LNCAP (cell line): ENCODE measurements at regions not wholly inside any gene's neighbourhood (a gene's known extent, or its start where the extent isn't known, plus 50 kb on each side); places are given as distances from the start of the nearest gene placed in this dataset.

Experiments used
- TF ChIP-seq, protein P1 (sequence below): fragments of 450-650 bp; IDR thresholded peaks from 2 replicates; pipeline ENCODE4 v1.5.1; 2017; ENCODE audit warnings: mild to moderate bottlenecking

DNA sequence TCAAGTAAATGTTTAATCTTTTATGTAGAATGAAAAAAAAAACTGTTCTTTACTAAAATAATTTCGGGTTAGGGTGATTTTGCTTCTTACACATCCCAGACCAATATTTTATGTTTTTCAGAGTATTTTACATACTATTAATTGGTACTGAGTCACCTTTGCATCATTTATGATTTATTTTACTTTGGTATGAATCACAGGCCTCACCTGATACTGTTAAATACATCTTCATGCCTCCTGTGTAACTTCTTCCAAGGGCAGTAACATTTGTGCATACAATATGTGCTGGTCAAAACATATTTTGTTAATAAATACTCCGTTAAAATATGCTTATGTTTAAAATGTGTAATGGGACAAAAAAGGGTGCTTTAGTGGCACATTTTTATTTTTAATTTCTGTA is 529.6 kb downstream of the ZNF674 start:
- TF ChIP-seq, protein P1, sequence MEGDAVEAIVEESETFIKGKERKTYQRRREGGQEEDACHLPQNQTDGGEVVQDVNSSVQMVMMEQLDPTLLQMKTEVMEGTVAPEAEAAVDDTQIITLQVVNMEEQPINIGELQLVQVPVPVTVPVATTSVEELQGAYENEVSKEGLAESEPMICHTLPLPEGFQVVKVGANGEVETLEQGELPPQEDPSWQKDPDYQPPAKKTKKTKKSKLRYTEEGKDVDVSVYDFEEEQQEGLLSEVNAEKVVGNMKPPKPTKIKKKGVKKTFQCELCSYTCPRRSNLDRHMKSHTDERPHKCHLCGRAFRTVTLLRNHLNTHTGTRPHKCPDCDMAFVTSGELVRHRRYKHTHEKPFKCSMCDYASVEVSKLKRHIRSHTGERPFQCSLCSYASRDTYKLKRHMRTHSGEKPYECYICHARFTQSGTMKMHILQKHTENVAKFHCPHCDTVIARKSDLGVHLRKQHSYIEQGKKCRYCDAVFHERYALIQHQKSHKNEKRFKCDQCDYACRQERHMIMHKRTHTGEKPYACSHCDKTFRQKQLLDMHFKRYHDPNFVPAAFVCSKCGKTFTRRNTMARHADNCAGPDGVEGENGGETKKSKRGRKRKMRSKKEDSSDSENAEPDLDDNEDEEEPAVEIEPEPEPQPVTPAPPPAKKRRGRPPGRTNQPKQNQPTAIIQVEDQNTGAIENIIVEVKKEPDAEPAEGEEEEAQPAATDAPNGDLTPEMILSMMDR, result no peak

DNA sequence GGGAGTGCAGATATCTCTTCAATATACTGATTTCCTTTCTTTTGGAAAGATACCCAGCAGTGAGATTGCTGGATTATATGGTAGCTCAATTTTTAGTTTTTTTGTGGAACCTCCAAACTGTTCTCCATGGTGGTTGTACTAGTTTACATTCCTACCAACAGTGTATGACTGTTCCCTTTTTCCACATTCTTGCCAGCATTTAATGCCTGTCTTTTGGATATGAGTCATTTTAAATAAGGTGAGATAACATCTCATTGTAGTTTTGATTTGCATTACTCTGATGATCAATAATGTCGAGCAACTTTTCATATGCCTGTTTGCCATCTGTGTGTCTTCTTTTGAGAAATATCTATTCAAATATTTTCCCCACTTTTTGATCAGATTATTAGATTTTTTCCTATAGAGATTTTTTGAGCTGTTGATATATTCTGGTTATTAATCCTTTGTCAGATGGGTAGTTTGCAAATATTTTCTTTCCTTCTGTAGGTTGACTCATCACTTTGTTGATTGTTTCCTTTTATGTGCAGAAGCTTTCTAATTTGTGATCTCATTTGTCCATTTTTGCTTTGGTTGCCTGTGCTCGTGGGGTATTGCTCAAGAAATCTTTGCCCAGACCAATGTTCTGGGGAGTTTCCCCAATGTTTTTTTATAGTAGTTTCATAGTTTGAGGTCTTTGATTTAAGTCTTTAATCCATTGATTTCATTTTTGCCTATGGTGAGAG is 552.7 kb downstream of the ZNF674 start:
- TF ChIP-seq, protein P1, result no peak

DNA sequence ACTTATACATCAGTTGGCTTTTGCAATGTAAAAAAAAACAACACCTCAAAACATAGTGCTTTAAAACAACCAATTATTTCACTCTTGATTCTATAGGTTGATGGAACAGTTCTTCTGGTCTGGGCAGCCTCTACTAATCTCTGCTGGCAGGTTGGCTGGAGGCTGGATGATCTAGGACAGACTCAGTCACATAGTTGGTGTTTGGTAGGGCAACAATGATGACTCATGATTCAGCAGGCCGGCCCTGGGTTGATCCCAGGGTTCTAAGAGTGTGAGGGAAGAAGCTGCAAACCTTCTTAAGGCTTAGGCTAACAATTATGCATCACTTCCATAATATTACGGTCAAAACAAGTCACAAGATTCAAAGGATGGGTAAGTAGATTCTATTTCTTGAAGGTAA is 558.2 kb downstream of the ZNF674 start:
- TF ChIP-seq, protein P1, result no peak

DNA sequence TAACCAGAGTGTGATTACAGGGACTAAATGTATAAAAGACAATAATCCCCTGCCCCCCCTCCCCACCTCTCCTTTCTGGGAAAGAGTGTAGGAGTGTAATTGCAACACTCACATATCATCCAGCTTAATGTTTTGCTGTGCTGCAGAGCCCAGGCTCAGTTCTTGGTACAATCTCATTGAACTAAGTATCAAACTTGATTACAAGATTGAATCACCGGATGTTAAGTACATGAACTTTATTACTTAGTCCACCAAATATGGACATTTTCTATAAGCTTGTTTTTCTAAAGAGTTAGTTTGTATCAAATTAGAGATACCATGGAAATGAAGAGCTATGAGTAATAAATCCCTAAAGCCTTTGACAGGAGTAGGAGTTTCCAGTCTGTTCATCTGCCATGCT is 559.1 kb downstream of the ZNF674 start:
- TF ChIP-seq, protein P1, result no peak

DNA sequence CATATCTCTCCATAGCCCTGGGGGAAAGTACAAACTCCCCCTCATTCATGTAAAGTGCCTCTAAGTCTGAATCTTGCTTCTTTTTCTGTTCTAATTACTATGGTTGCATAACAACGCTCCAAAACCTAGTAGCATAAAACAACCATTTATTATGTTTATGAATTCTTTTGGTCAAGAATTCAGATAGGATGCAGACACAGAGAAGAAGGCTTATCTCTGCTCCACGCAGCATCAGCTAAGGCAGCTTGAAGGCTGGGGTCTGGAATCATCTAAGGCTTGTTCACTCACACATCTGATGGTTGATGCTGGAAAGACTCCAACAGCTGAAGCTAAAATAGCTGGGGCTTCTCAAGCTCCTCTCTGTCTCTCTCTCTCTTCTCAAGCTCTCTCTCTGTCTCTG is 564.5 kb downstream of the ZNF674 start:
- TF ChIP-seq, protein P1, result no peak

DNA sequence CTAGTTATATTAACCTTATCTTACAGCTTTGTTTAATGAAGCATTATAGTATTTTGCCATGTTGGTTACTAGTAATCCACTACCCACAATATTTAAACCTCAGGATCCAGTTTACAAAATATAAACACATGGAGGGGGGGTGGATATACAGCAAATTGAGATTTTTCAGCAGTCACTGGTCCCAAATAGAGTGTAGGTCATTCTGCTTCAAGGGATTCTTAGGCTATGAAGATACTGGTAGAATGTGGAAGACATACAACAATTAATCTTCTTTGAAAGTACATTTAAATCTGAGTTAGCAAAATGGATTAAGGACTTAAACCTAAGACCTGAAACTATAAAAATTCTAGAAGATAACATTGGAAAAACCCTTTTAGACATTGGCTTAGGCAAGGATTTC is 569.6 kb downstream of the ZNF674 start:
- TF ChIP-seq, protein P1, result no peak

DNA sequence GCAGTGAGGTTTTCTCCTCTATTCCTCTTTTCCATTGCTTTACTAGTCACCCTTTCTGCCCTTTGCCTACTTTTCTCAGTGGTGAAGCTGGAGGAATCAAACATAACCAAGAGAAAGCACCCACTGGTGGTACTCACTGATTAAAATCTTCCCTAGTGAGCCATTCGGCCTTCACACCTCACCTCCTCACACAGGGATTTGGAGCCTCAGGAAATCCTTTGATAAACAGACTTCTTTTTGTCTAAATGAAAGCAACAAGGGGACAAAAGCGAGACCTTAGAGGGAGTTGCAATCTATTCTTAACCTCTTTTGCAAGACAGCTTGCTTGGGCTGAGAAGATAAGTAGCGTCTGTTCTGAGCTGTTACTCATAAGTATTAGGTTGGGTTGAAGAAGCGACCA is 572.6 kb downstream of the ZNF674 start:
- TF ChIP-seq, protein P1, result no peak

DNA sequence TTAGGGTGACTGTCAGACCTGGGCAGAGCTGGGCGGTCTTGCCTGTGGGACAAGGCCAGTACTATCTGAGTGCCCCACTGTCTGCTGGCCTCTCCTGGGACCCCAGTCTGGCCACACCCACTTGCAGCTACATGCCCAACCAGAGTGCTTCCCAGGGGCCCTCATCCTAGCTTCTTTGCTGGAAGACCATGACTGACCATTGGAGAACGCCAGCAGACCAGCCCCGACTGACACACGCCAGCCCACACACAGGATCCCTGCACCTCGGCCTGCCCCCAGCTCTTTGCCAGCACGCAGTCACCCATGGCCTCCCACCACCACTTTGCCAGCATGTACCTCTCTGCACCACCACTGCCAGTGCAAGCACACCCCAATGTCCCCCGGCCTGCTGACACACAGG is 585.7 kb downstream of the ZNF674 start:
- TF ChIP-seq, protein P1, result no peak
